ENCODE measurements at regions not wholly inside any gene's neighbourhood (a gene's known extent, or its start where the extent isn't known, plus 50 kb on each side); places are given as distances from the start of the nearest gene placed in this dataset.

DNA sequence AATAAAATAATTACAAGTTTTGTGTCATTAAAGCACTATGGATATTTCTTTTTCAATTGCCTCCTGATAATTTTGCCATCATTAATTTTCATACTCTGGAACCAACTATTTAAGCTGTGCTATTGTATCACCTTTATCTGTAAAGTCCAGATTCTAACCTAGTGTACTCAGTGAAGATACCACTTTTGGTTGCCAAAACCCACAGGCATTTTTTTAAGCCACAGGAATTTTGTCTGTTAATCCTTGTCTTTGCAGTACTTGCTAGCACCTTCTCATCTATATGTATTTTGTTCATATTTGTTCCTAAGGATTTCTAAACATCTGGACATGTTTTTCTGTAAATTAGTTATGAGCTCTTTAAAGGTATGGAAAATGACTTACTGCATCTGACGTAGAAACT lies 481.4 kb upstream of the DAB2 start:
- no peak for DNase-seq

- no peak for DNase-seq
These were observed 480.6 kb upstream of the DAB2 start for GRCh38 chr5:39905356-39905755.

GRCh38 chr5:39902626-39903025 lies 477.8 kb upstream of the DAB2 start:
- no peak for DNase-seq

DNA sequence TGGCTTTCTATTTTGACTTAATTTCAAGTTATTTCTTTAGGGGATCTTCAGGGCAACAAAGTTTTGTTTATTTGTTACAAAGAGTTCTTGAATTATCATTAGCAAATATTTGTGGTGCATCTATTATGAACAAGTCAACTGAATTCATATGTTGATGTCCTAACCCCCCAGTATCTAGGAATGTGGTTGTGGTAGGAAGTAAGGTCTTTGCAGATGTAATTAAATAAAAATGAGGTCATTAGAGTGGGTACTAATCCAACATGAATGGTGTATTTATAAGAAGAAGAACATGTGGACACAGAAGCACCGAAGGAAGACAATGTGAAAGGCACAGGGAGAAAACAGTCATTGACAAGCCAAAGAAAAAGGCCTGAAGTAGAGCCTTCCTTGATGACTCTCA lies 474.0 kb upstream of the DAB2 start:
- no peak for DNase-seq

- no peak for DNase-seq
These were observed 471.9 kb upstream of the DAB2 start for GRCh38 chr5:39896706-39897105.

DNA sequence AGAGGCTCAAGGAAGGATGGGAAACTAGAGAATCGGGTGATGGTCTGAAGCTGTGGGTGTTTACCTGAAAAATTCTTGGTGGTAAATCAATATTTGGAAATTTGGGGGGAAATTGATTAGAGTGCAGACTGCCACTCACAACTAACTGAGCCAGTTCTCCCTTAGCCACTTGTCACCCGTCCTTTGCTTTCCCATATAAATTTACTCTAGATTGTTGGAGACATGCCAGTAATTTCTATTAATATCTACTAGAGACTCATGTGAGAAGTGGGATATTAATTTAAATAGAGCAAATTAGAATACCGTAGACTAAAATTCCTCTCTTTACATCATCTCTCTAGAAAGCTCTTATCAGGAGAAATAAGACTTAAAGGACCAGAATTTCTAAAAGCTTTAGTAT lies 471.3 kb upstream of the DAB2 start:
- no peak for DNase-seq

GRCh38 chr5:39892708-39893107 lies 467.9 kb upstream of the DAB2 start:
- no peak for DNase-seq

DNA sequence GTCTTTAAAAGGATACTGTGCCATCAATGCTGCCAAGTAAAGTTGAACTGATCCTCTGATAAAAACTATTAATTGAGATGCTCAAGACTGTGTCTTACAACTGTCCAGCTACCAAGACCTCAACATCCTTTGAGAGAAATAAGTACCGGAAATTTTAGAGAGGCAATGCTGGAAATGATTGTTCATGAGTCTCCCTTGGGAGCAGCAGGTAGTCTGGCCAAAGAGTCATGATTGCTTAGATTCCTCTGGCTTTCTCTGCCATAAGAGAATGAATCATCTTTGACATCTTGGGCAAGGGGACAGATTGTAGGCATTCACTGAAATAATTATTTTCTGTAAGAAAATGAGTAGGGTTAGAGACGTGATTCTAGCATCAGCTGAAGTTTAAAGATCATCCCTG lies 466.6 kb upstream of the DAB2 start:
- no peak for DNase-seq

DNA sequence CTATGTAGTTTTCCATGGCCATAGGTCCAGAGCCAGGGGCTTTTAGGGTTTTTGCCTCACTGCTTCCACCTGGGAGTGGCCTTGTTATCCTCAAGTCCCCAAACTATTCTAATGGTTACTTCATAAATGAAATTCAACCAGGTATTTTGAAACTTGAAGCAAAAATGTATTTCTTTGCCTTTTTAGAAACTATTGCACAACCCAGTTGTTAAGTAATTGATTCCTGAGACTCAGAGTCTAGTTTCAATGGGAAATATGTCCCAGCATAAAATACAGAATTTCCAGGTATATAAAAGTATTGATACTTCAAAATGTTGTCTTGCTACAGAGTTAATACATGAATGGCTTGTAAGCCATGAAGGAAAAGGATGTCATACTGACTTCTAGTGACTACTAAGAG lies 456.2 kb upstream of the DAB2 start:
- no peak for DNase-seq

GRCh38 chr5:39877479-39877878 lies 452.7 kb upstream of the DAB2 start:
- DNase-seq = no peak

- no peak for DNase-seq
These were observed 451.4 kb upstream of the DAB2 start for GRCh38 chr5:39876146-39876545.

DNA sequence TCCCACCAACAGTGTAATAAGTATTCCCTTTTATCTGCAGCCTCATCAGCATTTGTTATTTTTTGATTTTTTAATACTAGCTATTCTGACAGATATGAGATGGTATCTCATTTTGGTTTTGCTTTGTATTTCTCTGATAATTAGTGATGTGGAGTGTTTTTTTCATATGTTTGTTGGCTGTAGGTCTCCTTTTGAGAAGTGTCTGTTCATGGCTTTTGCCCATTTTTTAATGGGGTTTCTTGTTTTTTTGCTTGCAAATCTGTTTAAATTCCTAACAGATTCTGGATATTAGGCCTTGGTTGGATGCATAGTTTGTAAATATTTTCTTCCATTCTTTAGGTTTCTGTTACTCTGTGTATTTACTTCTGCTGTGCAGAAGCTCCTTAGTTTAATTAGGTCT lies 445.4 kb upstream of the DAB2 start:
- DNase-seq = no peak

DNA sequence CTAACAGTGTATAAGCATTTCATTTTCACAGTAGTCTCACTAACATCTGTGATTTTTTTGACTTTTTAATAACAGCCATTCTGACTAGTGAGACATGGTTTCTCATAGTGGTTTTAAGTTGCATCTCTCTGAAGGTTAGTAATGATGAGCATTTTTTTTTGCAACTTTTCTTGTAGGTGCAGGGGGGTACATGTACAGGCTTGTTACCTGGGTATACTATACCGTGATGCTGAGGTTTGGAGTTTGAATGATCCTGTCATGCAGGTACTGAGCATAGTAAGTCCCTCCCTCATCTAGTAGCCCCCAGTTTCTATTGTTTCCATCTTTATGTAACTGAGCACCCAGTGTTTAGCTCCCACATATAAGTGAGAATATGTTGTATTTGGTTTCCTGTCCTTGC lies 444.6 kb upstream of the DAB2 start:
- DNase-seq = no peak

- DNase-seq = no peak
These were observed 443.1 kb upstream of the DAB2 start for GRCh38 chr5:39867923-39868322.

DNA sequence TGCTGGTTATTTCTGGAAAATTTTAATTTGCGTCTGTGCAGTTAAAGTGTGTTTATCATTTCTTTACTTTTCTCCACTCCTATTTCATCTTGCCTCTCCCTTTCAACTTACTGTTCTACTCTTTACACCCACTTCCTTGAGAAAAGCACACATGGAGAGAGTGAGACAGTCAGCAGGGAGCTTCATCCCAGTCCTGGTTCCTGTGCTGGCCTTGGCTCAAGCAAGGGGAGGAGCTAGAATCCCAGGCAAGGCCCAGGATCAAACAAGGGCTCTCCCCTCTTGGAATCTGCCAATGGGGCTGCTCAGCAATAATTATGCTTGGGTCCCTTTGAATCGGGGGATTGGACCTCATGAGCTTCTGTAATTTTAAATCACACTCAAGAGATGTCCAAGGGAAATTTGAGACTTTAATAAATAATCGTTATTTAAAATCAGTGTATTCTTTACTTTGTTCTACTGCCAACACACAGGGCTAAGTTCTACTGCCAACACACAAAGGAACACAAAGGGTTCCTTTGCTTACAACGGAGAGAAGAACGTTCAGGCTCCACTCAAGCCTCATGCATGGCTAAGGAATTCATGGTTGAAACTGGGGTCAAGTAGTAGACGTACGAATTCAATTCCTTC lies 439.3 kb upstream of the DAB2 start:
- no peak for DNase-seq

DNA sequence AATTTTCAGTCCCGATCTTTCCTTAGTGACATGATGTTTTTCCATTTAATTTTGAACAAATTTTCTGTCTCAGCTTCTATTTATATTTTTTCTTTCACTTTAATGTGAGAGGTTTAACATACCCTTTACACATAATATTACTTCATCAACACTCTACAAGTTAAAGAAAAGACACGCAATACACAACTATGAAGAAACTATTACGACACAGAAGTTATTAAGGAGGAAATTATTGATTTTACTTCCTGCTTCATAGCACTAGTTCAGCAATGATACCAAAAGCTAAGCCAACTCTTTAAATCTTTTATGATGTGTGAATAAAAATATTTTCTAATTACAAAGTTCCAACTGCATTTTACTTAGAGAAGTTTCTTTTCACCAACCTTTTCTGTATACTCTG lies 432.3 kb upstream of the DAB2 start:
- DNase-seq = no peak

DNA sequence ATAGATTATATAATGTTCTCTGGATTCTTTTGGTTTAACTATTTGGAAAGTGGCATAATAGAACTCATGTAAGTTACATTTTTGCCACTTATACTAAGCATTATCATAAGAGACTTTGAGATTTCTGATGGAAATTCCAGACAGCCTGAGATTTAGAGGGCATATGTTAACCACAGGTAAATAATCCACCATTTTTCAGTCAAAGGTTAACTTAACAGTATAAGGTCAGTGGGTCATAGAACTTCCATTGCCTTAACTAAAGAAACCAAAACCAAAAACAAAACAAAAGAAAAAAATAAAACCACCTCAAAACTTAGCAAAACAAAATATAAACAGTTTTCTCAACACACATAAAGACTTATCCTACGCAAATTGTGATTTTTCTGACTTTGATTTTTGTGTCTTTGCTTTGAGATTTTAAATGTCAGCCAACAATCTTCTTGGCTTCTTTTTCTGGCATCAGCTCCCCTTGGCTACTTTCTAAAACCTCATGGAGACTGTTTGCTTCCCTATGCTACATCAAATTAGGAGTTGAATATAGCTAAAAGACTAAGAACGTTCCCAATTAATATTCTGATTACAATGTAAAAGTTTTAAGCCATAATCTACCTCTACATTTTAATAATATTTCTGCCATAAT lies 430.1 kb upstream of the DAB2 start:
- no peak for DNase-seq

DNA sequence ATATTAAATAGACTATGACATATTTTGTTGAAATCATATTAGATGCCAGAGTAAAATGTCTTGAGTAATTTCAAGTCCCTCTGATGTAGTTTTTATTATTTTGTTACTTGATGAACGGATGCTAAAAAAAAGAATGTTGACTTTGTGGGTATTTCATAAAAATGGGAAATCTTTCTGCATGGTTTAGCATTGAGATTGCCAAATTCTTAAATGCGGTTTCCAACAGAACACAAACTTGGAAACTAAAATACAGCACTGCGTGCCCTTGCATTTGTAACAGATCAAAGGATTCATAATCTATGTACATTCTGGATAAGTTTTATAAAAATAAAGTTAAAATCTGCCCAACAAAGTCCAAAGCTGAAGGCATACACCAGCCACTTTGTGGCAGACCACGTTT lies 425.5 kb upstream of the DAB2 start:
- DNase-seq = no peak

DNA sequence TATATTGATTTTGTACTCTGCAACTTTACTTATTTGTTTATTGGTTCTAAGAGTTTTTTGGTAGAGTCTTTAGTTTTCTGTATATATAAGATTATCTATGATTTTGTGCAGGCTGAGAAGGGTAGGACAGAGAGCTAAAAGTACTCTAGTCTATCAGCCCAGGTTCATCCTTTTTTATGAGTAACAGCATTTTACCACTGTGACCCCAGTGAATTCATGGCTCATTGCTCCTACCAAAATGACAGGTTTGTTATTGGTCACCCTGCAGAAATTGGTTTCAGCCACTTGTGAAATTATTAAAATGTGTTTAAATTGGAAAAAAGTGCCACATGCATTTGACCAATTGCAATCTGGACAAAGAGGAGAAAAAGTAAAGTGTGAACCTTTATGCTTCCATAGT lies 421.4 kb upstream of the DAB2 start:
- no peak for DNase-seq

GRCh38 chr5:39843767-39844166 lies 419.0 kb upstream of the DAB2 start:
- no peak for DNase-seq

GRCh38 chr5:39835371-39835770 lies 410.6 kb upstream of the DAB2 start:
- peak in 1 of 56 donors; percentile 3 for DNase-seq

DNA sequence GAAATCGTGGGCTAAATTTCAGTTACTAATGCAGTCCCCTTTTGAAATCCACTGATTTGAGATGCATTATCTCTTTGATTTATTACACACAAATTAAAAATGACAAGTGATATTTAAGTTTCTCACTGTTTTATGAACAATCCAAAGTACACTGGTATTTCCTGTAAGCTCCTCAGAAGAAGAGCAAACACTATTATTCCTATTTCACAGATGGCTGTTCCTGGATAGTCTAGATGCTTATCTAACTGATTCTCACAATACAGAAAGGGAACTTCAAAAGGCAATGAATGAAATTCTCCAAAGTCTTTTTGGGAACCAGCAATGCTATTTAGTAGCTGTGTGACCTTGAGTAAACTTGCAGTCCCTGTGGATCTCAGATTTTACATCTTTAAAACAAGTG lies 404.7 kb upstream of the DAB2 start:
- DNase-seq = no peak

- no peak for DNase-seq
These were observed 401.3 kb upstream of the DAB2 start for GRCh38 chr5:39826051-39826450.

DNA sequence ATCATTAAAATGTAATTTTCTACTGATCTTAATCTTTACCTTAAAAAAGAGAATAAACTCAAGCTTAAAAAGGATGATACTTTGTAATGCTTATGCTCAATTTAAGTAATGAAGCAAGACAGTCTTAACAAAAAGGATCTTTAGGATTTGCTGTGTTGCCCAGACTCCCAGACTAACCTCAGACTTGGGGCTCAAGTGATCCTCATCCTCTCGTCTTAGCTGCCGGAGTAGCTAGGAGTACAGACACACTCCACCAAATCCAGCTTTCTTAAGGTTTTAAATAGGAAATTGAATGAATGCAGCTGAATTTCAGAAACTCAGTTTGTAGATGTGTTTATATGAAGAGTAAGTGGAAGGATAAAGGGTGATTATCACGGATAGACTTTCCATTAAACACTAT lies 400.5 kb upstream of the DAB2 start:
- DNase-seq = no peak
